ENCODE measurements at regions not wholly inside any gene's neighbourhood (a gene's known extent, or its start where the extent isn't known, plus 50 kb on each side); places are given as distances from the start of the nearest gene placed in this dataset.
A peak's percentile ranks its signal among the peaks of the same experiment; 100 is the strongest.

GRCh38 chr6:85111481-85112011, 338.3 kb upstream of the NT5E start (continued):
- TF ChIP-seq ZBTB11 (tag by site-specific recombination; conservative IDR thresholded peaks at IDR 0.05; ENCODE audit: low read depth) = no peak
- TF ChIP-seq ZBTB17 (tag by site-specific recombination; IDR thresholded peaks at IDR 0.05) = no peak
- TF ChIP-seq ZNF837 (tag by site-specific recombination; IDR thresholded peaks at IDR 0.05) = no peak
- TF ChIP-seq ZBTB21 (tag by site-specific recombination; IDR thresholded peaks at IDR 0.05) = no peak
- TF ChIP-seq ZNF112 (tag by site-specific recombination; IDR thresholded peaks at IDR 0.05) = no peak
- TF ChIP-seq ZNF521 (tag by site-specific recombination; IDR thresholded peaks at IDR 0.05) = no peak
- no peak for TF ChIP-seq ZSCAN23 (tag by site-specific recombination; IDR thresholded peaks at IDR 0.05)
- TF ChIP-seq ZNF660 (tag by site-specific recombination; IDR thresholded peaks at IDR 0.05) = peak; percentile 70
- TF ChIP-seq SCRT1 (tag by site-specific recombination; IDR thresholded peaks at IDR 0.05; ENCODE audit: borderline replicate concordance) = no peak
- TF ChIP-seq ZNF777 (tag by site-specific recombination; IDR thresholded peaks at IDR 0.05; ENCODE audit: borderline replicate concordance) = no peak
- no peak for TF ChIP-seq PBX3 (CRISPR knock-in tag; IDR thresholded peaks at IDR 0.05)
- no peak for TF ChIP-seq ZNF274 (IDR thresholded peaks at IDR 0.05; ENCODE audit: low read length)
- TF ChIP-seq ZNF274 (tag by site-specific recombination; IDR thresholded peaks at IDR 0.05; ENCODE audit: borderline replicate concordance) = no peak
- no peak for TF ChIP-seq PRDM4 (tag by site-specific recombination; IDR thresholded peaks at IDR 0.05)
- no peak for TF ChIP-seq ZNF416 (tag by site-specific recombination; IDR thresholded peaks at IDR 0.05)

- no peak overlapping the region for H3K27ac ChIP-seq (ENCODE audit: extremely low read depth, low read depth, low read length)
- H3K4me1 ChIP-seq (ENCODE audit: control insufficient read depth, insufficient read depth, low read length) = peaks cover 6% of the 10 kb centered on the region; the same call in 1 of the 2 replicates
- ChIA-PET CTCF (interaction anchor here (0.6 to 1.0 kb wide), 3 partner anchors 61 to 777 kb away, joined by 3 read pairs; no protein-coding TSS in a partner anchor), POLR2A (no interaction called here)
- H3K9me3 ChIP-seq (ENCODE audit: control insufficient read depth, insufficient read depth, low read depth, low read length) = no peaks in the 10 kb centered on the region
- H3K36me3 ChIP-seq (ENCODE audit: control insufficient read depth in 2 of 2, insufficient read depth in 1 of 2, low read length in 2 of 2) = no peaks in the 10 kb centered on the region
- H3K4me3 ChIP-seq (ENCODE audit: low read depth, low read length) = no peak overlapping the region
- TF ChIP-seq KLF8 (tag by site-specific recombination; IDR thresholded peaks at IDR 0.05) = no peak
- no peak for TF ChIP-seq SETDB1 (IDR thresholded peaks at IDR 0.05; ENCODE audit: insufficient read length, low read length)
- 0 out of 2 replicates have a peak, but pooled peaks have one; percentile 13 for TF ChIP-seq ZBTB44 (tag by site-specific recombination; IDR thresholded peaks at IDR 0.05)
- no peak for TF ChIP-seq ZBTB7A (tag by site-specific recombination; IDR thresholded peaks at IDR 0.05; ENCODE audit: low read depth)
- TF ChIP-seq HIC1 (tag by site-specific recombination; IDR thresholded peaks at IDR 0.05) = no peak
- no peak for TF ChIP-seq ZNF37A (tag by site-specific recombination; IDR thresholded peaks at IDR 0.05)
- no peak for TF ChIP-seq ZNF19 (tag by site-specific recombination; IDR thresholded peaks at IDR 0.05; ENCODE audit: low read depth)
- TF ChIP-seq SALL2 (tag by site-specific recombination; IDR thresholded peaks at IDR 0.05; ENCODE audit: borderline replicate concordance) = no peak
- no peak for TF ChIP-seq HOXA7 (CRISPR knock-in tag; IDR thresholded peaks at IDR 0.05; ENCODE audit: borderline replicate concordance)
- no peak for TF ChIP-seq ZNF704 (tag by site-specific recombination; IDR thresholded peaks at IDR 0.05)
- TF ChIP-seq OVOL3 (tag by site-specific recombination; IDR thresholded peaks at IDR 0.05) = no peak
Measured at GRCh38 chr6:85110943-85111342, 338.9 kb upstream of the NT5E start.
